Keratinocyte (primary cell): ENCODE measurements at regions not wholly inside any gene's neighbourhood (a gene's known extent, or its start where the extent isn't known, plus 50 kb on each side); places are given as distances from the start of the nearest gene placed in this dataset.

Experiments
- DNase-seq: peaks from one replicate; pipeline ENCODE4 v3.0.0-alpha.2; 2011; ENCODE audit warnings: low read depth, missing footprints, low spot score
- FAIRE-seq: peaks from 2 replicates; lab custom pipeline; 2011; peaks lifted over from hg19 to GRCh38; lab: Jason Lieb, UNC
- H2AFZ ChIP-seq: 2 replicates; pipeline ENCODE4 v1.6.0; 2012; ENCODE audit warnings: low read length, control low read depth, inconsistent platforms; ENCODE audit not compliant: control insufficient read depth
- H3K27ac ChIP-seq: 2 replicates; pipeline ENCODE4 v1.5.1; 2011; ENCODE audit warnings: low read length; ENCODE audit not compliant: control insufficient read depth, insufficient read depth
- H3K27me3 ChIP-seq: 3 replicates; pipeline ENCODE4 v1.6.0; 2011; ENCODE audit warnings: low read length; ENCODE audit not compliant: control insufficient read depth, insufficient read depth; ENCODE audit errors: extremely low read depth
- H3K36me3 ChIP-seq, 2 experiments: 2 replicates in 1 of 2; 3 replicates in 1 of 2; pipeline ENCODE4 v1.5.1; 2011; ENCODE audit warnings: low read length in 2 of 2, mild to moderate bottlenecking in 1 of 2; ENCODE audit not compliant: control insufficient read depth in 2 of 2, insufficient read depth in 2 of 2; ENCODE audit errors: extremely low read depth in 1 of 2
- H3K4me1 ChIP-seq: 3 replicates; pipeline ENCODE4 v1.5.1; 2011; ENCODE audit warnings: low read length; ENCODE audit not compliant: control insufficient read depth, insufficient read depth; ENCODE audit errors: extremely low read depth
- H3K4me2 ChIP-seq: 3 replicates; pipeline ENCODE4 v1.6.0; 2011; ENCODE audit warnings: low read depth, low read length; ENCODE audit not compliant: control insufficient read depth, insufficient read depth; ENCODE audit errors: extremely low read depth
- H3K4me3 ChIP-seq, 3 experiments: fragments of 200-600 bp in 1 of 3; sonication (generic) in 1 of 3; 2 replicates in 2 of 3; 3 replicates in 1 of 3; pipeline ENCODE4 v1.5.1; 2011 to 2016; ENCODE audit warnings: low read length in 3 of 3, mild to moderate bottlenecking in 3 of 3, control low read depth in 2 of 3, inconsistent platforms in 1 of 3, low read depth in 1 of 3, mixed read lengths in 1 of 3, mixed run types in 1 of 3, moderate library complexity in 1 of 3; ENCODE audit not compliant: control insufficient read depth in 2 of 3, insufficient read depth in 2 of 3; ENCODE audit errors: extremely low read depth in 1 of 3
- H3K79me2 ChIP-seq: 2 replicates; pipeline ENCODE4 v1.6.0; 2012; ENCODE audit warnings: low read length; ENCODE audit not compliant: control insufficient read depth, insufficient read depth
- H3K9ac ChIP-seq: 3 replicates; pipeline ENCODE4 v1.6.0; 2011; ENCODE audit warnings: low read length; ENCODE audit not compliant: control insufficient read depth, insufficient read depth; ENCODE audit errors: extremely low read depth
- H3K9me1 ChIP-seq: 3 replicates; pipeline ENCODE4 v1.6.0; 2011; ENCODE audit warnings: low read length; ENCODE audit not compliant: control insufficient read depth, insufficient read depth; ENCODE audit errors: extremely low read depth
- H3K9me3 ChIP-seq: 2 replicates; pipeline ENCODE4 v1.5.1; 2012; ENCODE audit warnings: low read depth, low read length; ENCODE audit not compliant: control insufficient read depth
- H4K20me1 ChIP-seq: 3 replicates; pipeline ENCODE4 v1.6.0; 2011; ENCODE audit warnings: low read length; ENCODE audit not compliant: control insufficient read depth, insufficient read depth; ENCODE audit errors: extremely low read depth
- EZH2 ChIP-seq: IDR thresholded peaks from one replicate; pipeline ENCODE4 v1.6.1; 2012; ENCODE audit warnings: inconsistent platforms, mild to moderate bottlenecking, low read length, moderate library complexity
- dilution Hi-C: fragments of 300-500 bp; cut with MboI; formaldehyde crosslinking; loops from one replicate; pipeline ENCODE4 v1.7.0; 2020; ENCODE audit warnings: low sequenced_read_pairs; ENCODE audit not compliant: extremely low pct_ligation_motif_present
- TF ChIP-seq, protein P1 (sequence below), 3 experiments: IDR thresholded peaks in 1 of 3; conservative IDR thresholded peaks in 1 of 3; optimal IDR thresholded peaks in 1 of 3; 2 replicates in 2 of 3; 3 replicates in 1 of 3; pipeline versions ENCODE3 to v1.5.1; 2011; ENCODE audit warnings: low read length in 3 of 3, mild to moderate bottlenecking in 3 of 3, moderate library complexity in 2 of 3, control low read depth in 1 of 3, inconsistent platforms in 1 of 3; ENCODE audit not compliant: insufficient read depth in 2 of 3; ENCODE audit errors: extremely low read depth in 1 of 3

DNA sequence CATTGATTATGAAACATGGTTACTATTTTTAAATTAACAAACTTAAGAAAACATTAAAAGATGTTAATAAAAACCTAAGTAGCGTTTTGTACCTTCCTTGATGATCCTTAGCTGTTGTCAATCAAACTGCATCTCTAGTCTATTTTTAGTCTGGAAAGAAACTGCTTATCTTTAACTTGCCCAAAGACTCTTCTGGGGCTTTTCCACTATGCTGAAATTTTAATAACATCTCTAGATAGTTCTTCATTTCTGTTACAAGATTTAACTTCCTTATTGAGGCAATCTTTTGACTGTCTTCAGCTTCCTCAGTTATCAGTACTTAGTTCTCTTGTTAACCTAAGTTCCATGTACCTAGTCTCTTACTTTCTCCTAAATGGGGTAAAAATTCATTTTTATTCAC is 135.9 kb upstream of the HMCN1 start:
- Histone ChIP-seq H3K4me2 (no peak overlapping the region), H3K9me1 (no peaks in the 10 kb centered on the region), H3K4me1 (no peaks in the 10 kb centered on the region), H3K36me3 (no peaks in the 10 kb centered on the region), H3K4me3 (no peak overlapping the region), H3K9me3 (no peaks in the 10 kb centered on the region), H2AFZ (no peak overlapping the region), H3K27me3 (no peaks in the 10 kb centered on the region), H3K9ac (no peak overlapping the region), H3K27ac (no peak overlapping the region), H4K20me1 (no peaks in the 10 kb centered on the region), H3K79me2 (no peaks in the 10 kb centered on the region)
- no peak for TF ChIP-seq EZH2
- TF ChIP-seq, protein P1, sequence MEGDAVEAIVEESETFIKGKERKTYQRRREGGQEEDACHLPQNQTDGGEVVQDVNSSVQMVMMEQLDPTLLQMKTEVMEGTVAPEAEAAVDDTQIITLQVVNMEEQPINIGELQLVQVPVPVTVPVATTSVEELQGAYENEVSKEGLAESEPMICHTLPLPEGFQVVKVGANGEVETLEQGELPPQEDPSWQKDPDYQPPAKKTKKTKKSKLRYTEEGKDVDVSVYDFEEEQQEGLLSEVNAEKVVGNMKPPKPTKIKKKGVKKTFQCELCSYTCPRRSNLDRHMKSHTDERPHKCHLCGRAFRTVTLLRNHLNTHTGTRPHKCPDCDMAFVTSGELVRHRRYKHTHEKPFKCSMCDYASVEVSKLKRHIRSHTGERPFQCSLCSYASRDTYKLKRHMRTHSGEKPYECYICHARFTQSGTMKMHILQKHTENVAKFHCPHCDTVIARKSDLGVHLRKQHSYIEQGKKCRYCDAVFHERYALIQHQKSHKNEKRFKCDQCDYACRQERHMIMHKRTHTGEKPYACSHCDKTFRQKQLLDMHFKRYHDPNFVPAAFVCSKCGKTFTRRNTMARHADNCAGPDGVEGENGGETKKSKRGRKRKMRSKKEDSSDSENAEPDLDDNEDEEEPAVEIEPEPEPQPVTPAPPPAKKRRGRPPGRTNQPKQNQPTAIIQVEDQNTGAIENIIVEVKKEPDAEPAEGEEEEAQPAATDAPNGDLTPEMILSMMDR (optimal IDR thresholded peaks at IDR 0.05 in 1 of 3, IDR thresholded peaks at IDR 0.05 in 1 of 3, conservative IDR thresholded peaks at IDR 0.05 in 1 of 3; ENCODE audit: extremely low read depth in 1 of 3, insufficient read depth in 2 of 3, low read length in 3 of 3): no peak
- dilution Hi-C loops: no loop called here
- no peak for FAIRE-seq
- no peak for DNase-seq

DNA sequence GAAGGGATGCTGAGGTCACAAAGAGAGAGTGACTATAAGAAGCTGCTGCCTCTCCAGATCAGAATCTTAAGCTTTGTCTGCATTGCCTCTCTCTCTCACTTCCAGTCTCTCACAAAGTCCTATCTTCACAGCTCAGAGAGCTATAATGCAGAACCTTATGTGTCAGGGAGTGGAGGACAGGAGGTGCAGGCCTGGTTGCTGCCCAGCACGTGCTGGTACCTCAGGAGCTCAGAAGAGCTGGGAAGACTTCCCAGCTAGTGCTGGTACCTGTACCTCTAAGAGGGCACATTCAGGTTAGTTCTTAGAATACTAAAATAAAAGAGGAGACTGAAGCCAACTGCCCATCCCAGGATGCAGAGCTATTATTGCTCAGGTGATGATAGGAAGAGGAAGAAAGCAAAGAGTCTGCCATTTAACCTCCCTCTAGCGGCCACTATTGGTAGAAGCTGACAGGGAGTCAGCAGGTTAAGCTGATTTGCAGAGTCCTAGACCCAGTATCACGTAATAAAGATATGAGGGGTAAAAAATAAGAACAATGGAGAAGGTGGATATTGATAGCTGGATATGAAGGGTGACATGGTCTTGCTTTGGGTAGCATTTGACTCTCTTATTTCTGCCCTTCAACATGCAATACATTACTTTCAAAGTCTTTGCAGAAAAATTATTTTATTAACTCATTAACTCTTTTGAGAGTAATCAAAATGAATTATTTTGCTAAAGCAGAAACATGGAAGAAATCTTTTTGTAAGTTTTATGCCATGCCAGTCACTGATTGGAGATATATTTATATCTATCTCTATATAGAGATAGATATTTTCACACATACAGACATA is 138.1 kb upstream of the HMCN1 start:
- no peaks in the 10 kb centered on the region for H3K36me3 ChIP-seq
- H4K20me1 ChIP-seq: no peaks in the 10 kb centered on the region
- H3K27me3 ChIP-seq: no peaks in the 10 kb centered on the region
- no peak overlapping the region for H3K9ac ChIP-seq
- DNase-seq (no peak), FAIRE-seq (peak; percentile 9)
- H3K9me1 ChIP-seq: no peaks in the 10 kb centered on the region
- H3K4me3 ChIP-seq: no peak overlapping the region
- dilution Hi-C loops: no loop called here
- H3K4me2 ChIP-seq: no peak overlapping the region
- no peaks in the 10 kb centered on the region for H3K79me2 ChIP-seq
- peaks cover 2% of the 10 kb centered on the region for H3K4me1 ChIP-seq
- TF ChIP-seq, protein P1 (optimal IDR thresholded peaks at IDR 0.05 in 1 of 3, IDR thresholded peaks at IDR 0.05 in 1 of 3, conservative IDR thresholded peaks at IDR 0.05 in 1 of 3; ENCODE audit: extremely low read depth in 1 of 3, insufficient read depth in 2 of 3, low read length in 3 of 3): peak; percentile 64 to 78 (median 75)
- no peak for TF ChIP-seq EZH2
- H2AFZ ChIP-seq: peak overlapping the region; percentile 8
- no peak overlapping the region for H3K27ac ChIP-seq
- H3K9me3 ChIP-seq: no peaks in the 10 kb centered on the region
